ENCODE measurements at regions not wholly inside any gene's neighbourhood (a gene's known extent, or its start where the extent isn't known, plus 50 kb on each side); places are given as distances from the start of the nearest gene placed in this dataset.

DNA sequence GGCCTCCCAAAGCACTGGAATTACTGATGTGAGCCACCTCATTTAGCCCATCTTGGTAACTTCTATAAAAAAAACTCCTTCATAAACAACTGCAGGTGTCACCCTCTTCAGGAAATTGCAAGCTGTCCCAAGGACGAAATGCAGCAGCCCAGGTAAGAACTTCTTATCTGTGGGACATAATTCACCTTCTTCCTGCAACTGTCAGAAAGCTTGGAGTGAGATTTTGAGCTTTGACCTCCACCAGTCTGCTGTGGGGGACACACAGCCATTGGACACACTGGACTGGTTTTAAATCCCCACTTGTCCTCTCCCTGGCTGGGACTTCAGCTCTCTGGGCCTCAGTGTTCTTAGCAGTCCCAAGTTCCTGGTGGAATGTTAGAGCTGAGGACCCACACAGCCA lies 368.5 kb downstream of the MN1 start:
- DNase-seq, result no peak
- intact Hi-C loops (cut with DNase I), result no loop called here
- 57 to 77% (median 71%) methylated on average over 1 of the region's 1 CpG for WGBS, 4 donors
- Histone ChIP-seq H3K4me3 (no peak overlapping the region), H3K27me3 (no peaks in the 10 kb centered on the region), H3K36me3 (replicated peaks in 1 of 2) (no peaks in the 10 kb centered on the region), H3K9me3 (replicated peaks in 1 of 3) (peaks cover 0 to 7% (median 0%) of the 10 kb centered on the region in 3 donors), H3K27ac (no peak overlapping the region), H3K4me1 (replicated peaks in 1 of 2) (no peaks in the 10 kb centered on the region)
- TF ChIP-seq, protein P1, sequence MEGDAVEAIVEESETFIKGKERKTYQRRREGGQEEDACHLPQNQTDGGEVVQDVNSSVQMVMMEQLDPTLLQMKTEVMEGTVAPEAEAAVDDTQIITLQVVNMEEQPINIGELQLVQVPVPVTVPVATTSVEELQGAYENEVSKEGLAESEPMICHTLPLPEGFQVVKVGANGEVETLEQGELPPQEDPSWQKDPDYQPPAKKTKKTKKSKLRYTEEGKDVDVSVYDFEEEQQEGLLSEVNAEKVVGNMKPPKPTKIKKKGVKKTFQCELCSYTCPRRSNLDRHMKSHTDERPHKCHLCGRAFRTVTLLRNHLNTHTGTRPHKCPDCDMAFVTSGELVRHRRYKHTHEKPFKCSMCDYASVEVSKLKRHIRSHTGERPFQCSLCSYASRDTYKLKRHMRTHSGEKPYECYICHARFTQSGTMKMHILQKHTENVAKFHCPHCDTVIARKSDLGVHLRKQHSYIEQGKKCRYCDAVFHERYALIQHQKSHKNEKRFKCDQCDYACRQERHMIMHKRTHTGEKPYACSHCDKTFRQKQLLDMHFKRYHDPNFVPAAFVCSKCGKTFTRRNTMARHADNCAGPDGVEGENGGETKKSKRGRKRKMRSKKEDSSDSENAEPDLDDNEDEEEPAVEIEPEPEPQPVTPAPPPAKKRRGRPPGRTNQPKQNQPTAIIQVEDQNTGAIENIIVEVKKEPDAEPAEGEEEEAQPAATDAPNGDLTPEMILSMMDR (IDR thresholded peaks at IDR 0.05), result no peak
- TF ChIP-seq POLR2A (IDR thresholded peaks at IDR 0.05), result no peak

DNA sequence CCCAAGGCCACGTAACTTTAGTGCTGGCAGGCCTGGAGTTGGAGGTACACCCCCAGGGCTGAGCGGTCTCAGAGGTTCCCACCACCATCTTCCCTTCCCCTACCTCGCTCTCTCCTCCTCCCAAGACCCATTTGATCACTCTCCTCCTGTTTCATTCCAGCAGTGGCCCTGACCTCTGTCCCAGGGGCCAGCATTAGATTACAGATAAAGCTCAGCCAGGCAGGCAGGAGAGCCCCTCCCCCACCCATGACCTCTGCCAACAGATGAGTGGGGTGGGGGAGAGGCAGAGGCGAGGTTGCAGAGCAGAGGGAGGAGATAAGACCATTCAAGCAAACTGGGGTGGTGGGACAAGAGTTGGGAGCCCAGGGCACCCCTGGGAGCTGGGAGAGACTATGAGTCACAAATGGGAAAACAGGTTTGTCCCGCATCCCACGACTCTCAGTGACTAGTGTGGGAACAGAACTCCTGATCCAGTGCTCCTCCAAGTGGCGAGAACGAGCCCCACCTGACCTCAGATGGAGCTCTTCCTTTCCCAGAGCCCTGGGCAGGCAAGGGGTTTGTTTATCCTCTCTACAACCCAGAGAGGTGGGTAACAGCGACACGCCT lies 367.9 kb downstream of the MN1 start:
- no peak overlapping the region for H3K27ac ChIP-seq
- H3K4me1 ChIP-seq (replicated peaks in 1 of 2), result no peaks in the 10 kb centered on the region
- 78 to 89% (median 85%) methylated on average over 7 to 10 of the region's 10 CpGs for WGBS, 4 donors
- no peaks in the 10 kb centered on the region for H3K36me3 ChIP-seq (replicated peaks in 1 of 2)
- intact Hi-C loops (cut with DNase I), result no loop called here
- DNase-seq, result no peak
- TF ChIP-seq, protein P1 (IDR thresholded peaks at IDR 0.05), result no peak
- TF ChIP-seq POLR2A (IDR thresholded peaks at IDR 0.05), result no peak
- no peaks in the 10 kb centered on the region for H3K27me3 ChIP-seq
- H3K4me3 ChIP-seq, result no peak overlapping the region
- H3K9me3 ChIP-seq (replicated peaks in 1 of 3), result peaks cover 0 to 7% (median 0%) of the 10 kb centered on the region in 3 donors

DNA sequence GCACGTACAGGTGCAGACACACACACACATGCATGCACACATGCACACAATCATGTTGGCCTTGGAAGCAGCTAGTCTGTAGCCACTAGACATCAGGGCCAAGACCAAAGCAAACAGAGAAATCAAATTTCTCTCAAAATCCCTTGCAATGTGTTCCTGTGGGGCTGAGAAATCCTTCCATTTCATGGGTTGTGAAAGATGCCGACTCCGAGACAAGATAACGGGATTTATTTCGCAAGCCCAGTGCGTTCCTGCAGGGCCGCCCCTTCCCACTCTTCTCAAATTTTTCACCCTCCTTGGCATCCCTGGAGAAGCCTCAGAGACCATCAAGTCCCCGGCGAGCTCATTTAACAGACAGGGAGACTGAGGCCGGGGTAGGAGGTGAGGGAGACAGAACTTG lies 366.7 kb downstream of the MN1 start:
- Histone ChIP-seq H3K36me3 (replicated peaks in 1 of 2) (no peaks in the 10 kb centered on the region), H3K9me3 (replicated peaks in 1 of 3) (peaks cover 0 to 7% (median 0%) of the 10 kb centered on the region in 3 donors), H3K27me3 (no peaks in the 10 kb centered on the region), H3K27ac (no peak overlapping the region), H3K4me3 (no peak overlapping the region), H3K4me1 (replicated peaks in 1 of 2) (no peaks in the 10 kb centered on the region)
- WGBS, 4 donors, result 76 to 85% (median 81%) methylated on average over 10 of the region's 10 CpGs
- intact Hi-C loops (cut with DNase I), result no loop called here
- TF ChIP-seq, protein P1 (IDR thresholded peaks at IDR 0.05), result no peak
- TF ChIP-seq POLR2A (IDR thresholded peaks at IDR 0.05), result no peak
- no peak for DNase-seq

DNA sequence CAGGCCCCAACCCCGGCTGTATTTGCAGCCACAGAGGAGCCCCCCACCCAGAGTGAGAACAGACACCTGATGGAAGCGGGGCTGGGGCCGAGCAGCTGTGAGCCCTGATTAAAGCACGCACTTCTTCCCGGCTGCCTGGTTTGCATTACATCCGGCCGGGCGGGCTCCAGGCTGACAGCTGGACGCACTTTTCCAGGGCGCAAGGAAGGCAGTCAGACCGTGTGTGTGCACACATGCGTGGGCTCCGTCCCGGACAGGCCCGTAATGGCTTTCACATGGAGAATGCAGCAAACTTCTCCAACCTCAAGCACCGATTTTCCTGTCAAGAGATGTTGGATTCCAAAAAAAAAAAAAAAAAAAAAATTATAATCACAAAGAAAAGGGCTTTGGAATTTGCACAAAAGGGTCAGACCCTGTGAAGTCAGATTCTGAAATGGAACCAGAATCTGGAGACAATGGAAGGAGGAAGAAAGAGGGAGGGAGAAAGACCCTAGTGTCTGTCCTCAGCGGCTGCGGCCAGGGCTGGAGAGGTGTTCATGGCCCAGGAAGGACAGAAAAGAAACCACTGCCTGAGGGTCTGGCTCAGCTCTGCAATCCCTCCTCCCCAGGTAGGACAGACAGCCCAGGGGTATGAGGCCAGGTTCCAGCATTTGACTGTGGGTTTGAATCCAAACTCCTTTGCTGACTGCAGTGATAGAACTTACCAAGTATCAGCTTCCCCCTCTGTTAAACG lies 365.5 kb downstream of the MN1 start:
- intact Hi-C loops (cut with DNase I), result no loop called here
- H3K27ac ChIP-seq, result no peak overlapping the region
- no peak overlapping the region for H3K4me3 ChIP-seq
- H3K4me1 ChIP-seq (replicated peaks in 1 of 2), result no peaks in the 10 kb centered on the region
- H3K36me3 ChIP-seq (replicated peaks in 1 of 2), result no peaks in the 10 kb centered on the region
- TF ChIP-seq POLR2A (IDR thresholded peaks at IDR 0.05), result no peak
- TF ChIP-seq, protein P1 (IDR thresholded peaks at IDR 0.05), result no peak
- peak in 1 of 7 donors; percentile 41 for DNase-seq
- H3K9me3 ChIP-seq (replicated peaks in 1 of 3), result peaks cover 0 to 7% (median 0%) of the 10 kb centered on the region in 3 donors
- no peaks in the 10 kb centered on the region for H3K27me3 ChIP-seq
- 49 to 74% (median 63%) methylated on average over 8 to 19 of the region's 19 CpGs for WGBS, 4 donors

All from adrenal gland (tissue), 9 donors.